ENCODE measurements at regions not wholly inside any gene's neighbourhood (a gene's known extent, or its start where the extent isn't known, plus 50 kb on each side); places are given as distances from the start of the nearest gene placed in this dataset.

GRCh38 chr18:61123309-61123708 lies 209.9 kb upstream of the CDH20 start:
- no peak for TF ChIP-seq CTCF (IDR thresholded peaks at IDR 0.05; ENCODE audit: low read depth, low read length, missing control alignments)
- H3K4me3 ChIP-seq (ENCODE audit: low read depth, low read length) = no peak overlapping the region
- in situ Hi-C loops (cut with HindIII; ENCODE audit: low sequenced_read_pairs) = no loop called here
- DNase-seq (ENCODE audit: low read depth) = no peak

GRCh38 chr18:61127714-61128467 lies 205.3 kb upstream of the CDH20 start:
- no peak overlapping the region for H3K4me3 ChIP-seq (ENCODE audit: low read depth, low read length)
- in situ Hi-C loops (cut with HindIII; ENCODE audit: low sequenced_read_pairs) = no loop called here
- DNase-seq (ENCODE audit: low read depth) = no peak
- no peak for TF ChIP-seq CTCF (IDR thresholded peaks at IDR 0.05; ENCODE audit: low read depth, low read length, missing control alignments)

GRCh38 chr18:61129001-61129400 lies 204.2 kb upstream of the CDH20 start:
- DNase-seq (ENCODE audit: low read depth) = no peak
- TF ChIP-seq CTCF (IDR thresholded peaks at IDR 0.05; ENCODE audit: low read depth, low read length, missing control alignments) = no peak
- no peak overlapping the region for H3K4me3 ChIP-seq (ENCODE audit: low read depth, low read length)
- in situ Hi-C loops (cut with HindIII; ENCODE audit: low sequenced_read_pairs) = no loop called here

GRCh38 chr18:61132031-61132430 lies 201.2 kb upstream of the CDH20 start:
- in situ Hi-C loops (cut with HindIII; ENCODE audit: low sequenced_read_pairs) = no loop called here
- H3K4me3 ChIP-seq (ENCODE audit: low read depth, low read length) = no peak overlapping the region
- no peak for DNase-seq (ENCODE audit: low read depth)
- TF ChIP-seq CTCF (IDR thresholded peaks at IDR 0.05; ENCODE audit: low read depth, low read length, missing control alignments) = no peak

- TF ChIP-seq CTCF (IDR thresholded peaks at IDR 0.05; ENCODE audit: low read depth, low read length, missing control alignments) = no peak
- in situ Hi-C loops (cut with HindIII; ENCODE audit: low sequenced_read_pairs) = no loop called here
- no peak overlapping the region for H3K4me3 ChIP-seq (ENCODE audit: low read depth, low read length)
- DNase-seq (ENCODE audit: low read depth) = no peak
Measured at GRCh38 chr18:61133783-61134182, 199.4 kb upstream of the CDH20 start.

- no peak overlapping the region for H3K4me3 ChIP-seq (ENCODE audit: low read depth, low read length)
- in situ Hi-C loops (cut with HindIII; ENCODE audit: low sequenced_read_pairs) = no loop called here
- DNase-seq (ENCODE audit: low read depth) = no peak
- no peak for TF ChIP-seq CTCF (IDR thresholded peaks at IDR 0.05; ENCODE audit: low read depth, low read length, missing control alignments)
Measured at GRCh38 chr18:61136711-61137251, 196.4 kb upstream of the CDH20 start.

All from astrocyte of the cerebellum (primary cell).